Suprapubic skin (tissue), 4 donors: ENCODE measurements at regions not wholly inside any gene's neighbourhood (a gene's known extent, or its start where the extent isn't known, plus 50 kb on each side); places are given as distances from the start of the nearest gene placed in this dataset.

Experiments used
- DNase-seq, 2 donors: peaks; one replicate each; pipeline ENCODE4 v3.0.0-alpha.2; 2019; ENCODE audit warnings: low spot score in 2 of 2
- H3K27ac ChIP-seq: fragments of 200-600 bp; sonication (generic); one replicate; pipeline ENCODE4 v1.5.1; 2019
- H3K27me3 ChIP-seq: fragments of 200-600 bp; sonication (generic); one replicate; pipeline ENCODE4 v1.5.1; 2019
- H3K36me3 ChIP-seq: fragments of 200-600 bp; sonication (generic); one replicate; pipeline ENCODE4 v1.5.1; 2019
- H3K4me1 ChIP-seq: fragments of 200-600 bp; sonication (generic); one replicate; pipeline ENCODE4 v1.5.1; 2019
- H3K4me3 ChIP-seq: fragments of 200-600 bp; sonication (generic); one replicate; pipeline ENCODE4 v1.5.1; 2019; ENCODE audit warnings: mild to moderate bottlenecking
- H3K9me3 ChIP-seq: fragments of 200-600 bp; sonication (generic); one replicate; pipeline ENCODE4 v1.5.1; 2019
- CTCF ChIP-seq, 2 donors: fragments of 200-600 bp in 1 of 2; fragments of 450-650 bp in 1 of 2; sonication (generic) in 1 of 2; IDR thresholded peaks; one replicate each; pipeline ENCODE4 v1.5.1; 2016 to 2019; ENCODE audit warnings: antibody characterized with exemption in 2 of 2, mild to moderate bottlenecking in 1 of 2, moderate library complexity in 1 of 2
- EP300 ChIP-seq: sonication (generic); formaldehyde crosslinking; IDR thresholded peaks from one replicate; pipeline ENCODE4 v1.6.1; 2017; ENCODE audit warnings: antibody characterized with exemption
- POLR2A ChIP-seq, 2 donors: fragments of 450-650 bp; IDR thresholded peaks; one replicate each; pipeline ENCODE4 v1.6.1; 2017; ENCODE audit warnings: antibody characterized with exemption in 2 of 2, mild to moderate bottlenecking in 2 of 2, moderate library complexity in 2 of 2
- POLR2AphosphoS5 ChIP-seq, 3 donors: sonication (generic); formaldehyde crosslinking; IDR thresholded peaks; one replicate each; pipeline ENCODE4 v1.6.1; 2017; ENCODE audit warnings: antibody characterized with exemption in 3 of 3
- WGBS: methylation state at CpG from one replicate; pipeline ENCODE4 v1.1.5; 2018; 5-methylcytosine and 5-hydroxymethylcytosine counted together

DNA sequence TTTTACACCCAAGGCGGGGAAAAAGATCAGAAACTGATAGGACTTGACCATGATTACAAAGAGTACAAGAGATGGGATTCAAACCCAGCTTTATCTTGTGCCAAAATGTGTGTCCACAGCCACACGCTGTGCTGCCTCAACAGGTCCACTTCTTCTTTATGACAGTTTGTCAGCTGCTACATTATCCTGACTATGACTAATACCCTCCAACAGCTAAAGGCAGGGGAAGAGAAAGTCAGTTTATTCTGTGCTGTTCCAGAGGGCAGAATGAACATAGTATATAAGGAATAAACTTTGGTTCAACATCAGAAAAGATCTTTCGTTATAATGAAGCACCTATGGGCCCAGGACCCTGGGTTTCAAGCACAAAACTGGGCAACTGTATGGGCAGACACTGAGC is 668.2 kb upstream of the TENM4 start:
- TF ChIP-seq POLR2A (IDR thresholded peaks at IDR 0.05) (no peak), CTCF (IDR thresholded peaks at IDR 0.05) (no peak), POLR2AphosphoS5 (IDR thresholded peaks at IDR 0.05) (no peak), EP300 (no peak)
- no peak for DNase-seq

GRCh38 chr11:80107415-80107814 is 666.6 kb upstream of the TENM4 start:
- WGBS = 83% methylated on average over 1 of the region's 1 CpG
- no peak overlapping the region for H3K27ac ChIP-seq
- no peaks in the 10 kb centered on the region for H3K4me1 ChIP-seq
- no peaks in the 10 kb centered on the region for H3K9me3 ChIP-seq
- H3K36me3 ChIP-seq = no peaks in the 10 kb centered on the region
- no peak overlapping the region for H3K4me3 ChIP-seq
- DNase-seq = no peak
- TF ChIP-seq POLR2A (IDR thresholded peaks at IDR 0.05) (no peak), EP300 (no peak), CTCF (IDR thresholded peaks at IDR 0.05) (no peak), POLR2AphosphoS5 (IDR thresholded peaks at IDR 0.05) (no peak)
- H3K27me3 ChIP-seq = no peaks in the 10 kb centered on the region

More for the DNA sequence above, 668.2 kb upstream of the TENM4 start:
- no peaks in the 10 kb centered on the region for H3K27me3 ChIP-seq
- no peak overlapping the region for H3K4me3 ChIP-seq
- H3K4me1 ChIP-seq = no peaks in the 10 kb centered on the region
- 81% methylated on average over 3 of the region's 3 CpGs for WGBS
- H3K36me3 ChIP-seq = no peaks in the 10 kb centered on the region
- no peak overlapping the region for H3K27ac ChIP-seq
- no peaks in the 10 kb centered on the region for H3K9me3 ChIP-seq

DNA sequence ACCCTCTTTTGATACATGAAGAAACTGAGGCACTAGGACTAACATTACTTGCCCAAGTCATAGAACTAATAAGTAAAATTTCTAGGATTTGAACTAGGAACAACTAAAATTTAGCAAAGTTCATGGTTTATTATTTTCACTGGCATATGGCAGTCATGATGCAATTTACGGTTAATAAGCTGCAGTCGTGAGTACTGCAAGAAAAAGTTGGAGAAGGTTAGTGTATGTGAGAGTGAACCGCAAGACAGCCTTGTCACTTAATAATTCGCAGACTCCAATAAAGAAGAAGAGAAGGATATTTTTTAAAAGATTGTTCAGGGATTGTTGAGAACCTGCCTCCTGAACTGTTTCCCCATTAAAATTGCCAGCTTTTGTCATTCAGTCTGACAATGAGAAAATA is 663.4 kb upstream of the TENM4 start:
- H3K27me3 ChIP-seq = no peaks in the 10 kb centered on the region
- 88% methylated on average over 4 of the region's 4 CpGs for WGBS
- TF ChIP-seq CTCF (IDR thresholded peaks at IDR 0.05) (no peak), EP300 (no peak), POLR2AphosphoS5 (IDR thresholded peaks at IDR 0.05) (no peak), POLR2A (IDR thresholded peaks at IDR 0.05) (no peak)
- H3K36me3 ChIP-seq = no peaks in the 10 kb centered on the region
- no peaks in the 10 kb centered on the region for H3K9me3 ChIP-seq
- H3K4me3 ChIP-seq = no peak overlapping the region
- no peak overlapping the region for H3K27ac ChIP-seq
- DNase-seq = no peak
- H3K4me1 ChIP-seq = no peaks in the 10 kb centered on the region

- no peaks in the 10 kb centered on the region for H3K27me3 ChIP-seq
- no peak overlapping the region for H3K27ac ChIP-seq
- 95% methylated on average over 4 of the region's 4 CpGs for WGBS
- no peaks in the 10 kb centered on the region for H3K4me1 ChIP-seq
- no peak for TF ChIP-seq POLR2A (IDR thresholded peaks at IDR 0.05)
- TF ChIP-seq EP300 = no peak
- no peak for TF ChIP-seq POLR2AphosphoS5 (IDR thresholded peaks at IDR 0.05)
- TF ChIP-seq CTCF (IDR thresholded peaks at IDR 0.05) = no peak
- H3K4me3 ChIP-seq = no peak overlapping the region
- H3K36me3 ChIP-seq = no peaks in the 10 kb centered on the region
- H3K9me3 ChIP-seq = no peaks in the 10 kb centered on the region
- DNase-seq = no peak
Observed at GRCh38 chr11:80103142-80103859, 662.5 kb upstream of the TENM4 start.

- no peak overlapping the region for H3K4me3 ChIP-seq
- H3K27me3 ChIP-seq = no peaks in the 10 kb centered on the region
- no peak for TF ChIP-seq POLR2AphosphoS5 (IDR thresholded peaks at IDR 0.05)
- TF ChIP-seq EP300 = no peak
- TF ChIP-seq CTCF (IDR thresholded peaks at IDR 0.05) = no peak
- no peak for TF ChIP-seq POLR2A (IDR thresholded peaks at IDR 0.05)
- WGBS = 94% methylated on average over 4 of the region's 4 CpGs
- H3K36me3 ChIP-seq = no peaks in the 10 kb centered on the region
- DNase-seq = no peak
- no peak overlapping the region for H3K27ac ChIP-seq
- no peaks in the 10 kb centered on the region for H3K9me3 ChIP-seq
- H3K4me1 ChIP-seq = no peaks in the 10 kb centered on the region
Observed at GRCh38 chr11:80097146-80097545, 656.3 kb upstream of the TENM4 start.
